Right lobe of liver (tissue), 4 donors: ENCODE measurements at regions not wholly inside any gene's neighbourhood (a gene's known extent, or its start where the extent isn't known, plus 50 kb on each side); places are given as distances from the start of the nearest gene placed in this dataset.

Experiments
- CTCF ChIP-seq, 4 donors: fragments of 200-600 bp in 3 of 4; fragments of 450-650 bp in 1 of 4; IDR thresholded peaks; one replicate each; pipeline versions ENCODE4 v1.5.1 to v1.8.0; 2016 to 2022; ENCODE audit warnings: antibody characterized with exemption in 4 of 4, mild to moderate bottlenecking in 2 of 4
- POLR2A ChIP-seq: fragments of 450-650 bp; IDR thresholded peaks from one replicate; pipeline ENCODE4 v1.6.1; 2017; ENCODE audit warnings: antibody characterized with exemption, mild to moderate bottlenecking
- donor health status: DM: no; HTN: no; CAD: no.
- donor health status: DM: no; HTN: no; CAD: no.
- donor health status: DM: no; HTN: yes; CAD: no.

- TF ChIP-seq CTCF (IDR thresholded peaks at IDR 0.05) (no peak), POLR2A (no peak)
Observed at GRCh38 chr17:33628500-33629346, 335.6 kb upstream of the ASIC2 start.
